RWPE2 (cell line): ENCODE measurements at regions not wholly inside any gene's neighbourhood (a gene's known extent, or its start where the extent isn't known, plus 50 kb on each side); places are given as distances from the start of the nearest gene placed in this dataset.

Experiments
- ATAC-seq: fragments of 200-7000 bp; cut with Tn5 transposase; 3 replicates; pipeline ENCODE4 v1.9.1; 2021; ENCODE audit warnings: low read depth
- DNase-seq: peaks from one replicate; pipeline ENCODE4 v3.0.0-alpha.2; 2020; ENCODE audit warnings: low spot score
- H3K27ac ChIP-seq: fragments of 450-650 bp; 2 replicates; pipeline ENCODE4 v1.5.1; 2017; ENCODE audit warnings: mild to moderate bottlenecking; ENCODE audit not compliant: poor library complexity, severe bottlenecking
- H3K27me3 ChIP-seq: fragments of 250-450 bp; sonication (Bioruptor Pico); 2 replicates; pipeline ENCODE4 v1.5.1; 2021; ENCODE audit warnings: mild to moderate bottlenecking, moderate library complexity; ENCODE audit not compliant: insufficient read depth, poor library complexity, severe bottlenecking
- H3K36me3 ChIP-seq: fragments of 250-450 bp; sonication (Bioruptor Pico); 2 replicates; pipeline ENCODE4 v1.5.1; 2020; ENCODE audit warnings: low read depth, mild to moderate bottlenecking, moderate library complexity
- H3K4me1 ChIP-seq: fragments of 250-450 bp; sonication (Bioruptor Pico); 2 replicates; pipeline ENCODE4 v1.5.1; 2021; ENCODE audit warnings: mild to moderate bottlenecking, moderate library complexity; ENCODE audit not compliant: insufficient read depth, poor library complexity, severe bottlenecking
- H3K4me3 ChIP-seq: fragments of 250-450 bp; sonication (Bioruptor Pico); 2 replicates; pipeline ENCODE4 v1.5.1; 2021; ENCODE audit warnings: mild to moderate bottlenecking, moderate library complexity; ENCODE audit not compliant: severe bottlenecking
- H3K9me3 ChIP-seq: fragments of 250-450 bp; sonication (Bioruptor Pico); 2 replicates; pipeline ENCODE4 v1.5.1; 2021; ENCODE audit warnings: mild to moderate bottlenecking, moderate library complexity; ENCODE audit not compliant: severe bottlenecking
- TF ChIP-seq, protein P1 (sequence below): fragments of 450-650 bp; IDR thresholded peaks from one replicate; pipeline ENCODE4 v1.5.1; 2017; ENCODE audit warnings: mild to moderate bottlenecking, moderate library complexity; ENCODE audit not compliant: poor library complexity, severe bottlenecking

DNA sequence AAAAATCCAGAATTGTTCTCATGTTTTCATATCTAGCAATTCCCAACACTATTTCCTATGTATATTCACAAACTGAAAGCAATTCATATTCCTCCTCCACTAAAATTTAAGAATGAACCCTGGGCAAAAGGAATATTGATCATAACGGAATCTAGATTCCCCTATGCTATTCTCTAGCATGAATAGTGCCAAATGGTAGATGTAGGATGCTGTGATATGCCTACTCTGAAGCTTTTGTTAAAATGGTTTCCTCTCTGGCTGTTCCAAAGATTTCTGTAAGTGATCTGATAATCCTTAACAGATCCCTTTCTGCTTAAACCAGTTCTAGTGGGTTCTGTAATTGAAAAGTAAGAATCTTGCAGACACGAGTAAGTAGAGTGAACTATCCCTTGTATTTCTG is 298.0 kb upstream of the TANK start:
- H3K36me3 ChIP-seq: no peaks in the 10 kb centered on the region
- no peak for ATAC-seq
- no peaks in the 10 kb centered on the region for H3K4me1 ChIP-seq
- TF ChIP-seq, protein P1, sequence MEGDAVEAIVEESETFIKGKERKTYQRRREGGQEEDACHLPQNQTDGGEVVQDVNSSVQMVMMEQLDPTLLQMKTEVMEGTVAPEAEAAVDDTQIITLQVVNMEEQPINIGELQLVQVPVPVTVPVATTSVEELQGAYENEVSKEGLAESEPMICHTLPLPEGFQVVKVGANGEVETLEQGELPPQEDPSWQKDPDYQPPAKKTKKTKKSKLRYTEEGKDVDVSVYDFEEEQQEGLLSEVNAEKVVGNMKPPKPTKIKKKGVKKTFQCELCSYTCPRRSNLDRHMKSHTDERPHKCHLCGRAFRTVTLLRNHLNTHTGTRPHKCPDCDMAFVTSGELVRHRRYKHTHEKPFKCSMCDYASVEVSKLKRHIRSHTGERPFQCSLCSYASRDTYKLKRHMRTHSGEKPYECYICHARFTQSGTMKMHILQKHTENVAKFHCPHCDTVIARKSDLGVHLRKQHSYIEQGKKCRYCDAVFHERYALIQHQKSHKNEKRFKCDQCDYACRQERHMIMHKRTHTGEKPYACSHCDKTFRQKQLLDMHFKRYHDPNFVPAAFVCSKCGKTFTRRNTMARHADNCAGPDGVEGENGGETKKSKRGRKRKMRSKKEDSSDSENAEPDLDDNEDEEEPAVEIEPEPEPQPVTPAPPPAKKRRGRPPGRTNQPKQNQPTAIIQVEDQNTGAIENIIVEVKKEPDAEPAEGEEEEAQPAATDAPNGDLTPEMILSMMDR: no peak
- H3K9me3 ChIP-seq: no peaks in the 10 kb centered on the region
- DNase-seq: no peak
- H3K4me3 ChIP-seq: no peak overlapping the region
- no peaks in the 10 kb centered on the region for H3K27me3 ChIP-seq
- H3K27ac ChIP-seq: no peak overlapping the region

DNA sequence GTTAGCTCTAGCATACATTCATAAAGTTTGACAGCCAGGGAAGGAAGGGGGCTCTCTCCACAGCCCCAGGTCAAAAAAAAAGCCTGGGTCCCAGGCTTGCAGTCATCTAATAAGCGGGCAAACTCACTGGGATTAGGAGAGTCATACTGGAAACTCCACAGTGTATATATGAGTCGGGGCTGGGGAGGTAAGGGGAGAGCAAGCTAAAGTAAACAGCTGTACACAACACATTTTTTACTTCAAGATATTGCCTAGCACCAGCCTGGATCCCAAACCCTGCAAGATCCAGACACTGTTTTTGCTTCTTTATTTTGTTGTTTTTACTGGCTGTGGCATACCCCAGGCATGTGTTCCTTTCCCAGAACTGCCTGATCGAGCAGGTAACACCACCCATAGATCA is 291.3 kb upstream of the TANK start:
- ATAC-seq: peak; percentile 27; the same call in 1 of the 3 replicates
- H3K27me3 ChIP-seq: no peaks in the 10 kb centered on the region
- no peaks in the 10 kb centered on the region for H3K9me3 ChIP-seq
- DNase-seq: no peak
- peaks cover 5% of the 10 kb centered on the region for H3K4me1 ChIP-seq
- no peaks in the 10 kb centered on the region for H3K36me3 ChIP-seq
- H3K4me3 ChIP-seq: no peak overlapping the region
- TF ChIP-seq, protein P1: no peak
- H3K27ac ChIP-seq: no peak overlapping the region

DNA sequence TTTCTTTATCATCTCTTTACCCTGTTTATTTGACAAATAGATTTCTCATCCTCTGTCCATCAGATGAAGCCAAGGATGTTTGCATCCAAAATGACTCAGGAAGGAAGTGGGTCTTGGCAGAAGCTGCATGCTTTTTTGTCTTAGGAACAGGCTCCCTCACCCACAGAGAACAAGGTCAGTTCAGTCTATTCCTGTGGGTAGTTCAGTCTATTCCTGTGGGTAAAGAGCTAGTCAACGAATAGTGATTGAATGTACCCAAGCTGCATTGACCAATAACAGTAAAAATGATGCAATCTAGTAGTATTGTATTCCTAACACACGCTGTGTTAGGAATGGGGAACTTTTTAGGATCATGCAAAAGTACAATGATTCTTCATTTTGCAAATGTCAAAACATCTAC is 290.8 kb upstream of the TANK start:
- TF ChIP-seq, protein P1: no peak
- Histone ChIP-seq H3K4me1 (peaks cover 5% of the 10 kb centered on the region), H3K36me3 (no peaks in the 10 kb centered on the region), H3K27me3 (no peaks in the 10 kb centered on the region), H3K9me3 (no peaks in the 10 kb centered on the region), H3K27ac (no peak overlapping the region), H3K4me3 (no peak overlapping the region)
- DNase-seq (no peak), ATAC-seq (peak; percentile 82)

DNA sequence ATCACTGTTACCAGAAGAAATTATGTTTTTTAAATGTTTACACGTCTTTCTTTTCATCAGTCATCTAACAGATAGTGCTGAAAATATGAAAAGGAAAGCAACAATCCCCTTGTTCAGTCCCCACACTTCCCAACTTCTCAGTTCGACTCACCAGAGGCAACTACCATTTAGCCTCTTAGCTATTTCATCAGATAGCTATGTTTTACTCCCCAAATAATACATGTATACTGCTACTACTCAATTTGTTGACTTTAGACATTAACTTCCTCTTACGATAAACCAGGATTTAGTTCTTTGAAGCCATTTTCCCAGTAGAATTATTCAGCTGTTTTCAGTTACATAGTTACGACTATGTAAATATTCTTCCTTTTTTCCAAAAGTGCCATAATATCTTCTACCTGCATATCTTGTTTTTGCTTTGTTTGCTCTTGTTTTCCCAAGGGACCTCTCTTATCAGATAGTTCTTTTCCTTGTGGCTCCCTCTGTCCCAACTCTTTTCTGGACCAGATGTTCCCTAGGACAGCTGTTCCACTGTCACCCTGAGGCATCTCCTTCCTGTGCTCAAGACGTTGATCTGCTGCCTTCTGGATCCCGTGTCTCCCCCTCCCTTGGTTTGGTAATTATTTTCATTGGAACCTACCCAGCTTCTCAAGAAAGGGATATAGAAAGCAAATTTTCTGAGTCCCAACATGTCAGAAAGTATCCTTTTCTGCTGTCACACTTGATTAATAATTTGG is 289.3 kb upstream of the TANK start:
- Histone ChIP-seq H3K4me1 (peaks cover 5% of the 10 kb centered on the region), H3K9me3 (no peaks in the 10 kb centered on the region), H3K4me3 (no peak overlapping the region), H3K27me3 (no peaks in the 10 kb centered on the region), H3K36me3 (no peaks in the 10 kb centered on the region), H3K27ac (no peak overlapping the region)
- TF ChIP-seq, protein P1: no peak
- ATAC-seq: no peak
- DNase-seq: no peak

DNA sequence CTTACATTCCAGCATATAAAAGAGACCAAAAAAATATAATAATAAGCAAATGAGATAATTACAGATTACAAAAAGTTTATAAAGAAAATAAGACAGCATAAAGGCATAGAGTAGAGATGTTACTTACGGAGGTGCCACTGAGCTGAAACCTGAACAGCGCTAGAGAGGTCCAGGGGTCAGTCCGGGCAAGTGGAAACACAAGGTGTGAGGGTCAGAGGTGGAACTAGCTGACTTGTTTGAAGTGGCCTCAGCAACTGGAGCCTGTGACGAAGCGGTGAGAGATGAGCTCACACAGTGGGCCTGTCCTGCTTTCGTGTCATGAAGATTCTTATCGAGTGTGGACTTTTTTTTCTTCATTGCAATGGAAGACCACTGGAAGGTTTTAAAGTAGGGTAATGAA is 288.3 kb upstream of the TANK start:
- no peak for ATAC-seq
- TF ChIP-seq, protein P1: no peak
- Histone ChIP-seq H3K4me1 (peaks cover 5% of the 10 kb centered on the region), H3K9me3 (no peaks in the 10 kb centered on the region), H3K27me3 (no peaks in the 10 kb centered on the region), H3K4me3 (no peak overlapping the region), H3K36me3 (no peaks in the 10 kb centered on the region), H3K27ac (no peak overlapping the region)
- DNase-seq: no peak
